ENCODE measurements at regions not wholly inside any gene's neighbourhood (a gene's known extent, or its start where the extent isn't known, plus 50 kb on each side); places are given as distances from the start of the nearest gene placed in this dataset.
"Not testable (repeated sequence)": the region's sequence is repeated elsewhere in the genome, so short reads cannot be mapped to it uniquely, and the experiment has no call there.

DNA sequence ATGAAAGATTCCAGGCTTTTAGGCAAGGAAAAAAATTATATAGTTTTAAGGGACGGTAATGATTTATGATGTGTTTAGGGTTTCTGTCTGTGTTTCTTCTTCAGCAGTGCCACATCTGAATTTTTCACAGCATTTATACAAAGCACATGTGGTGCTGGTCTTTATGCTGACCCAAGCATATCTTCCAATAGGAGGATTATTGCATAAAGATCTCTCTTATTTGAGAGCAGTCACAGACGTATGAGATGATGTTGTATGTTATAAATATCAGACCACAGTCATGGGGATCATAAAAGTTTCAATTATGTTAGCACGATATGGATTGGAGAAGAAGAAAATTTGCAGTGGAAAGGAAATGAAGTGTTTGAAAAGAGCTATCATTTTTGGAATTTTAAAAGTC lies 150.9 kb downstream of the RASEF start:
- WGBS, 2 donors, result 66 to 72% methylated on average over 3 of the region's 3 CpGs
- DNase-seq, result peak in 2 of 3 donors; percentile 31 to 42
- Histone ChIP-seq H3K9me3 (ENCODE audit: control insufficient read depth in 4 of 4, insufficient read depth in 3 of 4, low read length in 3 of 4) (peaks cover 0 to 11% (median 4%) of the 10 kb centered on the region in 4 donors), H3K9ac (ENCODE audit: insufficient read depth in 1 of 2, low read length in 2 of 2) (no peak overlapping the region), H3K27me3 (ENCODE audit: control insufficient read depth in 3 of 3, insufficient read depth in 3 of 3, low read length in 2 of 3) (no peaks in the 10 kb centered on the region), H3K27ac (ENCODE audit: low read depth in 1 of 2, low read length in 1 of 2) (no peak overlapping the region), H3K4me3 (no peak overlapping the region), H3K36me3 (ENCODE audit: control insufficient read depth in 4 of 4, insufficient read depth in 4 of 4, low read length in 4 of 4) (no peaks in the 10 kb centered on the region), H3K4me1 (ENCODE audit: control insufficient read depth in 5 of 5, insufficient read depth in 5 of 5, low read length in 5 of 5) (peaks cover 0 to 14% (median 0%) of the 10 kb centered on the region in 5 donors)
- no peak for TF ChIP-seq CTCF (IDR thresholded peaks at IDR 0.05; ENCODE audit: control extremely low read depth, extremely low read depth)
- ATAC-seq (ENCODE audit: insufficient read depth, low FRiP score), result no peak

DNA sequence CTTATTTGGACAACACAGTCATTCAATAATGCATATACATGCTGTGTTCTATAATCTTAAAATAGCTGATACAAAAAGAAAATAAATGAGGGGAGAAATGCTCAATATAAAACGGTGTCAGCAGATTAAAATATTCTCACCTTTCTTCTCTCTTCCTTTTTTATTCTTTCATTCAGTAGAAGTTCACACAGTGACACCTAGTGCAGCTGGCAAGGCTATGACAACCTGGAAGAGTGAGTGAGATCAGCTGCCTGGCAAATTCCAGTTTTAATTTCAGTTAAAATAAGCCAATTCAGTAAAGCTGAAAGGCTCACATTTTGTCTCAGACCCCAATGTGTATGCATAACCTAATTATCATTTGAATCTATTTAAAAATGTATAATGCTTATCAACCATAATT lies 150.3 kb downstream of the RASEF start:
- Histone ChIP-seq H3K4me3 (no peak overlapping the region), H3K9ac (ENCODE audit: insufficient read depth in 1 of 2, low read length in 2 of 2) (no peak overlapping the region), H3K27me3 (ENCODE audit: control insufficient read depth in 3 of 3, insufficient read depth in 3 of 3, low read length in 2 of 3) (no peaks in the 10 kb centered on the region), H3K4me1 (ENCODE audit: control insufficient read depth in 5 of 5, insufficient read depth in 5 of 5, low read length in 5 of 5) (peaks cover 0 to 14% (median 0%) of the 10 kb centered on the region in 5 donors), H3K9me3 (ENCODE audit: control insufficient read depth in 4 of 4, insufficient read depth in 3 of 4, low read length in 3 of 4) (peaks cover 0 to 11% (median 4%) of the 10 kb centered on the region in 4 donors), H3K36me3 (ENCODE audit: control insufficient read depth in 4 of 4, insufficient read depth in 4 of 4, low read length in 4 of 4) (no peaks in the 10 kb centered on the region), H3K27ac (ENCODE audit: low read depth in 1 of 2, low read length in 1 of 2) (no peak overlapping the region)
- no peak for TF ChIP-seq CTCF (IDR thresholded peaks at IDR 0.05; ENCODE audit: control extremely low read depth, extremely low read depth)
- DNase-seq, result peak in 1 of 3 donors; percentile 22
- WGBS, 2 donors, result 13 to 32% methylated on average over 1 of the region's 1 CpG
- no peak for ATAC-seq (ENCODE audit: insufficient read depth, low FRiP score)

GRCh38 chr9:82916238-82916637 lies 146.7 kb downstream of the RASEF start:
- Histone ChIP-seq H3K9me3 (ENCODE audit: control insufficient read depth in 4 of 4, insufficient read depth in 3 of 4, low read length in 3 of 4) (peaks cover 0 to 11% (median 4%) of the 10 kb centered on the region in 4 donors), H3K4me1 (ENCODE audit: control insufficient read depth in 5 of 5, insufficient read depth in 5 of 5, low read length in 5 of 5) (peaks cover 0 to 17% (median 3%) of the 10 kb centered on the region in 5 donors)
- 57 to 65% methylated on average over 1 of the region's 1 CpG for WGBS, 2 donors
- H3K4me3 ChIP-seq; ATAC-seq (ENCODE audit: insufficient read depth, low FRiP score); H3K36me3 ChIP-seq (ENCODE audit: control insufficient read depth in 4 of 4, insufficient read depth in 4 of 4, low read length in 4 of 4); H3K27ac ChIP-seq (ENCODE audit: low read depth in 1 of 2, low read length in 1 of 2); DNase-seq; H3K27me3 ChIP-seq (ENCODE audit: control insufficient read depth in 3 of 3, insufficient read depth in 3 of 3, low read length in 2 of 3); H3K9ac ChIP-seq (ENCODE audit: insufficient read depth in 1 of 2, low read length in 2 of 2): not testable (repeated sequence)

- Histone ChIP-seq H3K9me3 (ENCODE audit: control insufficient read depth in 4 of 4, insufficient read depth in 3 of 4, low read length in 3 of 4) (peaks cover 0 to 11% (median 5%) of the 10 kb centered on the region in 4 donors), H3K27me3 (ENCODE audit: control insufficient read depth in 3 of 3, insufficient read depth in 3 of 3, low read length in 2 of 3) (no peaks in the 10 kb centered on the region), H3K4me1 (ENCODE audit: control insufficient read depth in 5 of 5, insufficient read depth in 5 of 5, low read length in 5 of 5) (peaks cover 0 to 11% (median 0%) of the 10 kb centered on the region in 5 donors), H3K27ac (ENCODE audit: low read depth in 1 of 2, low read length in 1 of 2) (no peak overlapping the region), H3K4me3 (no peak overlapping the region), H3K36me3 (ENCODE audit: control insufficient read depth in 4 of 4, insufficient read depth in 4 of 4, low read length in 4 of 4) (no peaks in the 10 kb centered on the region), H3K9ac (ENCODE audit: insufficient read depth in 1 of 2, low read length in 2 of 2) (no peak overlapping the region)
- DNase-seq (no peak), ATAC-seq (ENCODE audit: insufficient read depth, low FRiP score) (no peak)
- WGBS, 2 donors, result 63 to 82% methylated on average over 2 of the region's 2 CpGs
- no peak for TF ChIP-seq CTCF (IDR thresholded peaks at IDR 0.05; ENCODE audit: control extremely low read depth, extremely low read depth)
Measured at GRCh38 chr9:82920154-82920553, 142.8 kb downstream of the RASEF start.

Data from lung (tissue), 11 donors.